ENCODE measurements at regions not wholly inside any gene's neighbourhood (a gene's known extent, or its start where the extent isn't known, plus 50 kb on each side); places are given as distances from the start of the nearest gene placed in this dataset.

- no peak for DNase-seq (ENCODE audit: low read depth, low spot score)
- POLR2A ChIA-PET: no interaction called here
- CTCF ChIA-PET: interaction anchor here (0.8 to 2.0 kb wide), 8 partner anchors 8 to 475 kb away, joined by 3 to 7 read pairs (median 5); no protein-coding TSS in a partner anchor
- H3K4me3 ChIP-seq (ENCODE audit: low read depth, low read length): no peak overlapping the region
- no peak for TF ChIP-seq CTCF (IDR thresholded peaks at IDR 0.05; ENCODE audit: insufficient read depth, low read length, missing control alignments)
Measured at GRCh38 chr2:48112911-48113680, 201.4 kb upstream of the FOXN2 start.

- DNase-seq (ENCODE audit: low read depth, low spot score): no peak
- no peak for TF ChIP-seq CTCF (IDR thresholded peaks at IDR 0.05; ENCODE audit: insufficient read depth, low read length, missing control alignments)
- POLR2A ChIA-PET: no interaction called here
- no peak overlapping the region for H3K4me3 ChIP-seq (ENCODE audit: low read depth, low read length)
- CTCF ChIA-PET: interaction anchor here (1.2 to 2.0 kb wide), 7 partner anchors 9 to 474 kb away, joined by 3 to 7 read pairs (median 5); no protein-coding TSS in a partner anchor
Measured at GRCh38 chr2:48113767-48114166, 200.7 kb upstream of the FOXN2 start.

DNA sequence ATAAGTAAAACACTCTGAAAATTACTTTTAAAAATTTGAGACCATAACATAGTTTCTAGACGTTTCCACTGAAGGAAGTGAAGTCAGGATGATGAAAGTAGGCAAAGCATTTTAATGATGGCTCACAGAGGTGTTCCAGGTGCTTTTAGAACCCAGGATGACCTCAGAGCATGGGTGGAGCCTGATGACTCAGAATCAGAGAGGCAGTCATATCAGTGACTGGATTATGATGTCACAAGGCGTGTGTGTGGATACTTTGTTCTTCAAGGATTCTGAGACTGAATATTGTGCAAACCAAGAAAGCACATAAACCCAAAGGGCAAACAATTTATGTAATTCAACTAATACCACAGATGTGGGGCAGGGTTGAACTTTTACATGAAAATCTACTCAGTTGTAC, 200.2 kb upstream of the FOXN2 start:
- no peak for TF ChIP-seq CTCF (IDR thresholded peaks at IDR 0.05; ENCODE audit: insufficient read depth, low read length, missing control alignments)
- CTCF ChIA-PET: interaction anchor here (1.2 to 2.0 kb wide), 6 partner anchors 9 to 474 kb away, joined by 3 to 7 read pairs (median 5); no protein-coding TSS in a partner anchor
- no peak for DNase-seq (ENCODE audit: low read depth, low spot score)
- POLR2A ChIA-PET: no interaction called here
- no peak overlapping the region for H3K4me3 ChIP-seq (ENCODE audit: low read depth, low read length)

DNA sequence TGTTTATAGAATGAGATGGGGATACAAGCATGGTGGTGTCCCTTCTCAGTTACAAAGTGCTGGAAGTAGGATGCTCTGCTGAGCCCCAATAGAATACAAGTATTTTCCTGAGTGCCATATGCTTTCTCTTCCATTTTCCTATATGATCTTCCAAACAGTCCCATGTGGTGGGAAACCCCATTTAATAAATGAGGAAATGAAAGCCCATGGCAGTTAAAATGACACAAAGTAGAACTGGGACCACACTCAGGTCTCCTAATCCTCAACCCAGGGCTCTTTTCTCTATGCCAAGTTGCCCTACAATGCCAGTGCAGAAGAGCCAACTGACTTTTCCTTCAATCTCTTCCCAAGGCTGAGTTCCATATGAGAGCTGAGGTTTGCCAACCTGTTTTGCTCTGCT, 198.0 kb upstream of the FOXN2 start:
- TF ChIP-seq CTCF (IDR thresholded peaks at IDR 0.05; ENCODE audit: insufficient read depth, low read length, missing control alignments): no peak
- no peak for DNase-seq (ENCODE audit: low read depth, low spot score)
- CTCF ChIA-PET: interaction anchor here (0.6 to 1.1 kb wide), 2 partner anchors 9 to 311 kb away, joined by 3 to 4 read pairs; no protein-coding TSS in a partner anchor
- no peak overlapping the region for H3K4me3 ChIP-seq (ENCODE audit: low read depth, low read length)
- POLR2A ChIA-PET: no interaction called here

DNA sequence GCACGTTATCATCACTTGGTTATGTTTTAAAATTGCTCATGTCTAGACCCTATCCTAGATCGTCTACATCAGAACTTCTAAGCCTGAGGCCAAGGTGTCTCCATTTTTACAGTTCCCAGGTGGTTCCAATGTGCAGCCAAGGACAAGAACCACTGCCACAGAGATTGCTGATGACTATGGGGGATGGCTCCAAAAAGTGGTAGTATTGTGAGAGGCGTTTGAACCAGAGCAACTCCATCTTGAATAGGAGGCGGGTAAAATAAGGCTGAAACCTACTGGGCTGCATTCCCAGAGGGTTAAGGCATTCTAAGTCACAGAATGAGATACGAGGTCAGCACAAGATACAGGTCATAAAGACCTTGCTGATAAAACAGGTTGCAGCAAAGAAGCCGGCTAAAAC, 195.6 kb upstream of the FOXN2 start:
- H3K4me3 ChIP-seq (ENCODE audit: low read depth, low read length): no peak overlapping the region
- DNase-seq (ENCODE audit: low read depth, low spot score): no peak
- POLR2A ChIA-PET: no interaction called here
- TF ChIP-seq CTCF (IDR thresholded peaks at IDR 0.05; ENCODE audit: insufficient read depth, low read length, missing control alignments): no peak
- CTCF ChIA-PET: interaction anchor here (1.1 to 1.7 kb wide), 2 partner anchors 303 to 681 kb away, joined by 3 read pairs; no protein-coding TSS in a partner anchor

DNA sequence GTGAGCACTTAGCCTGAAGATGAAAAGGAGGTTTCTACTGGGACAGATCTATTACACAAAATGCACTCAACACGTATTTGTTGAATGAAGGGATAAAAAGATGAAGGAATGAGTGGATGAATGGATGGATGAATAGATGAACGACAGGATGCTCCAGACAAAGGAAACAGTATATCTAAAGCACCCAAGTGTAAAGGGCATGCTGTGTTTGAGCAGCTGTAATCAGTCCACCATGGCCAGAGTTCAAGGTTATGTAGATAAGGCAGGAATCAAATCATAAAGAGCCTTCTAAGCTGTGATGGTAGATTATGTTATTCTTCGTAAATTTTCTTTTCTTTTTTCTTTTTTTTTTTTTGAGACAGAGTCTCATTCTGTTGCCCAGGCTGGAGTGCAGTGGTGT, 194.4 kb upstream of the FOXN2 start:
- H3K4me3 ChIP-seq (ENCODE audit: low read depth, low read length): no peak overlapping the region
- no peak for DNase-seq (ENCODE audit: low read depth, low spot score)
- POLR2A ChIA-PET: no interaction called here
- no peak for TF ChIP-seq CTCF (IDR thresholded peaks at IDR 0.05; ENCODE audit: insufficient read depth, low read length, missing control alignments)
- CTCF ChIA-PET: interaction anchor here (1.4 to 1.7 kb wide), 2 partner anchors 13 to 683 kb away, joined by 3 read pairs; no protein-coding TSS in a partner anchor

Data from AG04449 (cell line).